B cell (primary cell): ENCODE measurements at regions not wholly inside any gene's neighbourhood (a gene's known extent, or its start where the extent isn't known, plus 50 kb on each side); places are given as distances from the start of the nearest gene placed in this dataset.

Source experiments
- ATAC-seq: fragments of 200-7000 bp; cut with Tn5 transposase; one replicate; pipeline ENCODE4 v1.10.0; 2021; ENCODE audit warnings: low read depth, mild to moderate bottlenecking, moderate number of reproducible peaks, moderate library complexity
- CTCF ChIA-PET: fragments of 350-600 bp; sonication (Branson Sonifier 250); formaldehyde crosslinking; loops from one replicate; lab custom pipeline; 2021; ENCODE audit warnings: antibody characterized with exemption, inconsistent platforms; lab: Charles Lee
- POLR2A ChIA-PET: fragments of 350-600 bp; sonication (Branson Sonifier 250); formaldehyde crosslinking; loops from one replicate; lab custom pipeline; 2021; ENCODE audit warnings: antibody characterized with exemption; lab: Charles Lee
- DNase-seq: peaks from one replicate; pipeline ENCODE4 v3.0.0; 2013
- H2AFZ ChIP-seq: 2 replicates; pipeline ENCODE4 v1.6.1; 2012; ENCODE audit warnings: mild to moderate bottlenecking, low read depth, low read length; ENCODE audit not compliant: insufficient read depth, poor library complexity, severe bottlenecking
- H3K27ac ChIP-seq, 2 donors: 1 replicate in 1 of 2; 2 replicates in 1 of 2; pipeline ENCODE4 v1.5.1; 2012 to 2013; ENCODE audit warnings: low read length in 2 of 2, mild to moderate bottlenecking in 2 of 2, moderate library complexity in 1 of 2
- H3K27me3 ChIP-seq, 4 experiments: fragments of 200-600 bp in 1 of 4; sonication (generic) in 1 of 4; replicated peaks in 1 of 4; 1 replicate in 2 of 4; 2 replicates in 2 of 4; pipeline versions ENCODE4 v1.6.1 to v1.7.0; 2013 to 2016; ENCODE audit warnings: low read length in 3 of 4, mild to moderate bottlenecking in 2 of 4, mixed read lengths in 1 of 4, moderate library complexity in 1 of 4; ENCODE audit not compliant: insufficient read depth in 4 of 4, control insufficient read depth in 3 of 4; ENCODE audit errors: control extremely low read depth in 1 of 4
- H3K36me3 ChIP-seq, 2 experiments: replicated peaks in 1 of 2; 1 replicate in 1 of 2; 2 replicates in 1 of 2; pipeline versions ENCODE4 v1.6.1 to v1.7.1; 2013; ENCODE audit warnings: low read length in 1 of 2; ENCODE audit not compliant: insufficient read depth in 2 of 2, control insufficient read depth in 1 of 2; ENCODE audit errors: control extremely low read depth in 1 of 2, extremely low read depth in 1 of 2
- H3K4me1 ChIP-seq, 2 donors: fragments of 200-600 bp in 1 of 2; sonication (generic) in 1 of 2; 1 replicate in 1 of 2; 2 replicates in 1 of 2; pipeline versions ENCODE4 v1.5.1 to v1.6.1; 2013 to 2017; ENCODE audit warnings: low read length in 2 of 2; ENCODE audit not compliant: control insufficient read depth in 2 of 2, insufficient read depth in 2 of 2
- H3K4me2 ChIP-seq: replicated peaks from 2 replicates; pipeline ENCODE3; 2012; ENCODE audit warnings: mild to moderate bottlenecking, low read depth, low read length; ENCODE audit not compliant: poor library complexity, severe bottlenecking
- H3K4me3 ChIP-seq, 5 experiments: fragments of 200-600 bp in 1 of 5; sonication (generic) in 1 of 5; 1 replicate in 3 of 5; 2 replicates in 2 of 5; pipeline versions ENCODE4 v1.5.1 to v1.7.0; 2011 to 2016; ENCODE audit warnings: low read length in 4 of 5, mild to moderate bottlenecking in 4 of 5, low read depth in 2 of 5, control low read depth in 1 of 5, moderate library complexity in 1 of 5; ENCODE audit not compliant: insufficient read depth in 1 of 5; ENCODE audit errors: control extremely low read depth in 1 of 5, extremely low read depth in 1 of 5
- H3K79me2 ChIP-seq: fragments of 200-600 bp; sonication (generic); one replicate; pipeline ENCODE4 v1.6.0; 2016; ENCODE audit warnings: low read length; ENCODE audit not compliant: control insufficient read depth, insufficient read depth
- H3K9ac ChIP-seq: fragments of 200-600 bp; sonication (generic); 2 replicates; pipeline ENCODE4 v1.6.1; 2017; ENCODE audit warnings: mild to moderate bottlenecking, low read length, moderate library complexity
- H3K9me3 ChIP-seq, 3 donors: one replicate each; pipeline versions ENCODE4 v1.6.1 to v1.7.1; 2013; ENCODE audit warnings: low read length in 2 of 3; ENCODE audit not compliant: control insufficient read depth in 2 of 3, insufficient read depth in 1 of 3; ENCODE audit errors: control extremely low read depth in 1 of 3
- H4K20me1 ChIP-seq: 2 replicates; pipeline ENCODE4 v1.6.0; 2012; ENCODE audit warnings: mild to moderate bottlenecking, low read length; ENCODE audit not compliant: insufficient read depth, control insufficient read depth, poor library complexity, severe bottlenecking
- H3K27ac Mint-ChIP-seq: one replicate; pipeline ENCODE4 v1.8.0; 2021; ENCODE audit warnings: mixed read lengths
- H3K27me3 Mint-ChIP-seq: one replicate; pipeline ENCODE4 v1.8.0; 2021; ENCODE audit warnings: mixed read lengths
- H3K4me1 Mint-ChIP-seq: one replicate; pipeline ENCODE4 v1.8.0; 2021; ENCODE audit warnings: mixed read lengths
- H3K4me3 Mint-ChIP-seq: one replicate; pipeline ENCODE4 v1.8.0; 2021; ENCODE audit warnings: mixed read lengths
- H3K9me3 Mint-ChIP-seq: one replicate; pipeline ENCODE4 v1.8.0; 2022; ENCODE audit warnings: mixed read lengths; ENCODE audit not compliant: insufficient read depth
- EZH2 ChIP-seq: IDR thresholded peaks from 2 replicates; pipeline ENCODE4 v1.6.1; 2012; ENCODE audit warnings: borderline replicate concordance, low read depth, mild to moderate bottlenecking, moderate library complexity, low read length; ENCODE audit not compliant: insufficient read depth, poor library complexity, severe bottlenecking
- WGBS: methylation state at CpG from one replicate; pipeline ENCODE4 v1.1.5; 2013; ENCODE audit warnings: missing lambda C conversion rate; ENCODE audit not compliant: insufficient coverage; 5-methylcytosine and 5-hydroxymethylcytosine counted together
- intact Hi-C: fragments of 100-400 bp; cut with micrococcal nuclease; formaldehyde crosslinking; loops from one replicate; pipeline ENCODE4 v1.10.0; 2022
- TF ChIP-seq, protein P1 (sequence below): fragments of 200-600 bp; IDR thresholded peaks from one replicate; pipeline ENCODE4 v1.8.0; 2022; ENCODE audit warnings: antibody characterized with exemption, mild to moderate bottlenecking

DNA sequence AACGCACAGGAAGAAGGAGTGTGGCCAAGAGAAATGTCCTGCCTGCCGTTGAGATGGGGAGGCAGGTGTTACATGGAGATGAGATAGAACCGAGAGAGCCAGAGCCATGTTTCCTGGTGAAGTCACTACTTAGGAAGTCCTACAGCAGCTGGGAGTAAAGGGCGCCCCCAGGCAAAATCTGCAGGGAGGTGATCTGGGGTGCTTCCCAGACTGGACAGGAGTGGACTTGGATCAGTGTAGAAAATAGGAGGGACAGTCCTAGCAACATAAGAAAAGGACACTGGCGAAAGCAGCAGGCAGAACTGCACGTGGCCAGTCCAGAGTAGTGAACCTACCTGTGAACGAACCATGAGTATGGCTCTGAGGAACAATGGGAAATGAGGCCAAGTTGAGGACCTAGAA is 85.3 kb downstream of the CD164 start:
- Histone ChIP-seq H3K9me3 (no peaks in the 10 kb centered on the region), H4K20me1 (no peaks in the 10 kb centered on the region), H3K9ac (no peak overlapping the region), H3K4me2 (no peak overlapping the region), H3K4me1 (peaks cover 8 to 10% of the 10 kb centered on the region in 2 donors), H3K27ac (no peak overlapping the region), H3K4me3 (no peak overlapping the region), H3K27me3 (no peaks in the 10 kb centered on the region), H3K79me2 (no peaks in the 10 kb centered on the region), H2AFZ (no peak overlapping the region), H3K36me3 (no peaks in the 10 kb centered on the region)
- whole genome bisulfite sequencing = 78% methylated on average over 7 of the region's 7 CpGs
- DNase-seq = no peak
- Mint-ChIP-seq H3K9me3 (no peaks in the 10 kb centered on the region), H3K27ac (no peak overlapping the region), H3K27me3 (no peaks in the 10 kb centered on the region), H3K4me1 (peaks cover 16% of the 10 kb centered on the region), H3K4me3 (no peak overlapping the region)
- ChIA-PET POLR2A (no interaction called here), CTCF (no interaction called here)
- intact Hi-C loops = no loop called here
- ATAC-seq = no peak
- TF ChIP-seq, protein P1, sequence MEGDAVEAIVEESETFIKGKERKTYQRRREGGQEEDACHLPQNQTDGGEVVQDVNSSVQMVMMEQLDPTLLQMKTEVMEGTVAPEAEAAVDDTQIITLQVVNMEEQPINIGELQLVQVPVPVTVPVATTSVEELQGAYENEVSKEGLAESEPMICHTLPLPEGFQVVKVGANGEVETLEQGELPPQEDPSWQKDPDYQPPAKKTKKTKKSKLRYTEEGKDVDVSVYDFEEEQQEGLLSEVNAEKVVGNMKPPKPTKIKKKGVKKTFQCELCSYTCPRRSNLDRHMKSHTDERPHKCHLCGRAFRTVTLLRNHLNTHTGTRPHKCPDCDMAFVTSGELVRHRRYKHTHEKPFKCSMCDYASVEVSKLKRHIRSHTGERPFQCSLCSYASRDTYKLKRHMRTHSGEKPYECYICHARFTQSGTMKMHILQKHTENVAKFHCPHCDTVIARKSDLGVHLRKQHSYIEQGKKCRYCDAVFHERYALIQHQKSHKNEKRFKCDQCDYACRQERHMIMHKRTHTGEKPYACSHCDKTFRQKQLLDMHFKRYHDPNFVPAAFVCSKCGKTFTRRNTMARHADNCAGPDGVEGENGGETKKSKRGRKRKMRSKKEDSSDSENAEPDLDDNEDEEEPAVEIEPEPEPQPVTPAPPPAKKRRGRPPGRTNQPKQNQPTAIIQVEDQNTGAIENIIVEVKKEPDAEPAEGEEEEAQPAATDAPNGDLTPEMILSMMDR = no peak
- no peak for TF ChIP-seq EZH2

DNA sequence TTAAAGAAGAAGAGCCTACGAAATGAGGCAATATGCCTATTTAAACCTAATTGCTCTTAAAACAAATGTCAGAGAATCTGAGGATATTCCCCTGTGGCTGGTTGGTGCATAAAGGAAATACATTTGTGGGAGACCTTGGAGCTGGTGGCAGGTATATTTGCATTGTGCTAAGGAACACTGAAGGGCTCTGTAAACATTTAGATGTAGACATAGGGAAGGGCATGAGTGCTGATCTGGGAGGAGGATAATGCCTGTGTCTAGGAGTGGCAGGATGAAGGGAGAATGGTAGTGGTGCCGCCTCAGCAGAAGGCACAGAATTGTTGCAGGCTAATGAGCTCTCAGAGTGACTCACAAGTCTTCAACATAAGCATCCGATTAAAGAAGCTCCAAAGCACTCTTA is 85.8 kb downstream of the CD164 start:
- intact Hi-C loops = no loop called here
- Histone ChIP-seq H2AFZ (no peak overlapping the region), H3K27me3 (no peaks in the 10 kb centered on the region), H3K36me3 (no peaks in the 10 kb centered on the region), H3K4me3 (no peak overlapping the region), H3K27ac (no peak overlapping the region), H3K4me2 (no peak overlapping the region), H3K9ac (no peak overlapping the region), H3K4me1 (peaks cover 8 to 10% of the 10 kb centered on the region in 2 donors), H3K79me2 (no peaks in the 10 kb centered on the region), H4K20me1 (no peaks in the 10 kb centered on the region), H3K9me3 (no peaks in the 10 kb centered on the region)
- ChIA-PET POLR2A (no interaction called here), CTCF (no interaction called here)
- Mint-ChIP-seq H3K27me3 (no peaks in the 10 kb centered on the region), H3K27ac (no peak overlapping the region), H3K4me1 (peaks cover 16% of the 10 kb centered on the region), H3K4me3 (no peak overlapping the region), H3K9me3 (no peaks in the 10 kb centered on the region)
- ATAC-seq (no peak), DNase-seq (no peak)
- no CpG with 5 or more reads among the region's 3 CpGs for WGBS
- TF ChIP-seq, protein P1 = no peak
- no peak for TF ChIP-seq EZH2
